22Rv1 (cell line): ENCODE measurements at regions not wholly inside any gene's neighbourhood (a gene's known extent, or its start where the extent isn't known, plus 50 kb on each side); places are given as distances from the start of the nearest gene placed in this dataset.

Experiments
- ZFX ChIP-seq: fragments of 450-650 bp; IDR thresholded peaks from 2 replicates; pipeline ENCODE4 v1.6.1; 2017; ENCODE audit warnings: antibody characterized with exemption, borderline replicate concordance
- TF ChIP-seq, protein P1 (sequence below): fragments of 450-650 bp; IDR thresholded peaks from 2 replicates; pipeline ENCODE4 v1.5.1; 2017; ENCODE audit warnings: mild to moderate bottlenecking

DNA sequence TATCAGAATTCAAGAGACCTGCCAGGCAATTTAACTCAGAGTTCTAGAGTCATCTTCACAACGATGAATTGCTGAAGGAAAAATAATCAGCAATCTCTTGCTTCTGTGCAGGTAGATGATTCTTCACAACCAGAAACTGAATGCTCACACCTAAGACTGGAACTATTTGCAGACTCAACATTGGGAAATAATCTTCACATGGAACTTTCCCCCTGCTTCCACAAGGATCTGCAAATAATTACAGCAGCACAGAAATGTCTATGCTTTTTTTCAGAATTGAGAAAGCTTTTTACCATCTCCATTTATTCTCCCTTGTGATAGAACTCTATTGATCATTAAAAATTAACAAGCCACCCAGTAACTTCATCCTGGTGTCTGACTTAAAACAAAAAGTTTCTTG, 282.8 kb downstream of the AHR start:
- no peak for TF ChIP-seq ZFX
- TF ChIP-seq, protein P1, sequence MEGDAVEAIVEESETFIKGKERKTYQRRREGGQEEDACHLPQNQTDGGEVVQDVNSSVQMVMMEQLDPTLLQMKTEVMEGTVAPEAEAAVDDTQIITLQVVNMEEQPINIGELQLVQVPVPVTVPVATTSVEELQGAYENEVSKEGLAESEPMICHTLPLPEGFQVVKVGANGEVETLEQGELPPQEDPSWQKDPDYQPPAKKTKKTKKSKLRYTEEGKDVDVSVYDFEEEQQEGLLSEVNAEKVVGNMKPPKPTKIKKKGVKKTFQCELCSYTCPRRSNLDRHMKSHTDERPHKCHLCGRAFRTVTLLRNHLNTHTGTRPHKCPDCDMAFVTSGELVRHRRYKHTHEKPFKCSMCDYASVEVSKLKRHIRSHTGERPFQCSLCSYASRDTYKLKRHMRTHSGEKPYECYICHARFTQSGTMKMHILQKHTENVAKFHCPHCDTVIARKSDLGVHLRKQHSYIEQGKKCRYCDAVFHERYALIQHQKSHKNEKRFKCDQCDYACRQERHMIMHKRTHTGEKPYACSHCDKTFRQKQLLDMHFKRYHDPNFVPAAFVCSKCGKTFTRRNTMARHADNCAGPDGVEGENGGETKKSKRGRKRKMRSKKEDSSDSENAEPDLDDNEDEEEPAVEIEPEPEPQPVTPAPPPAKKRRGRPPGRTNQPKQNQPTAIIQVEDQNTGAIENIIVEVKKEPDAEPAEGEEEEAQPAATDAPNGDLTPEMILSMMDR, result no peak
